ENCODE measurements at regions not wholly inside any gene's neighbourhood (a gene's known extent, or its start where the extent isn't known, plus 50 kb on each side); places are given as distances from the start of the nearest gene placed in this dataset.

GRCh38 chr14:26008290-26008689 is 589.5 kb downstream of the NOVA1 start:
- TF ChIP-seq CTCF (IDR thresholded peaks at IDR 0.05; ENCODE audit: insufficient read depth, low read length) (no peak), POLR2AphosphoS5 (IDR thresholded peaks at IDR 0.05; ENCODE audit: low read depth) (no peak), GABPA (IDR thresholded peaks at IDR 0.05; ENCODE audit: low read depth) (no peak)
